MCF 10A (cell line): ENCODE measurements at regions not wholly inside any gene's neighbourhood (a gene's known extent, or its start where the extent isn't known, plus 50 kb on each side); places are given as distances from the start of the nearest gene placed in this dataset.

Source experiments
- BruUV-seq: library from RNA; stranded (reverse); fragments of 400-500 nt; replicated peaks from 2 replicates; lab custom pipeline; 2021; lab: Mats Ljungman, UMichigan
- CTCF ChIA-PET: fragments of 300-600 bp; sonication (Branson Sonifier 250); formaldehyde crosslinking; extraction: SDS; loops from one replicate; lab custom pipeline; 2021; ENCODE audit warnings: antibody characterized with exemption, inconsistent platforms; lab: Yijun Ruan, JAX
- POLR2A ChIA-PET: fragments of 300-600, 350-650 bp; sonication (Branson Sonifier 250); formaldehyde crosslinking; extraction: SDS; loops from one replicate; lab custom pipeline; 2020; ENCODE audit warnings: antibody characterized with exemption, inconsistent platforms; lab: Yijun Ruan, JAX
- DNase-seq: peaks from one replicate; pipeline ENCODE4 v3.0.0-alpha.2; 2018; ENCODE audit not compliant: unreplicated experiment
- H3K27ac Mint-ChIP-seq: one replicate; pipeline ENCODE4 v1.8.0; 2022; ENCODE audit warnings: mild to moderate bottlenecking, low read depth, mixed read lengths; ENCODE audit not compliant: unreplicated experiment
- H3K27me3 Mint-ChIP-seq: one replicate; pipeline ENCODE4 v1.8.0; 2022; ENCODE audit warnings: mixed read lengths; ENCODE audit not compliant: insufficient read depth, unreplicated experiment
- H3K36me3 Mint-ChIP-seq: one replicate; pipeline ENCODE4 v1.8.0; 2022; ENCODE audit warnings: mild to moderate bottlenecking, moderate library complexity, mixed read lengths; ENCODE audit not compliant: insufficient read depth, unreplicated experiment
- H3K4me1 Mint-ChIP-seq: one replicate; pipeline ENCODE4 v1.8.0; 2022; ENCODE audit warnings: mixed read lengths; ENCODE audit not compliant: insufficient read depth, unreplicated experiment
- H3K4me3 Mint-ChIP-seq: one replicate; pipeline ENCODE4 v1.8.0; 2022; ENCODE audit warnings: mild to moderate bottlenecking, moderate library complexity, mixed read lengths; ENCODE audit not compliant: unreplicated experiment
- H3K9me3 Mint-ChIP-seq: one replicate; pipeline ENCODE4 v1.8.0; 2022; ENCODE audit warnings: mixed read lengths; ENCODE audit not compliant: unreplicated experiment
- CTCF ChIP-seq: fragments of 200-600 bp; IDR thresholded peaks from one replicate; pipeline ENCODE4 v1.8.0; 2022; ENCODE audit warnings: antibody characterized with exemption, mild to moderate bottlenecking; ENCODE audit not compliant: unreplicated experiment
- intact Hi-C: fragments of 100-400 bp; cut with micrococcal nuclease; formaldehyde crosslinking; loops from 2 replicates; pipeline ENCODE4 v1.14.1; 2022

- no peaks in the 10 kb centered on the region for H3K27me3 Mint-ChIP-seq
- H3K36me3 Mint-ChIP-seq: no peaks in the 10 kb centered on the region
- DNase-seq: no peak
- POLR2A ChIA-PET: no interaction called here
- no peak overlapping the region for H3K27ac Mint-ChIP-seq
- CTCF ChIA-PET: no interaction called here
- intact Hi-C loops: no loop called here
- no peaks in the 10 kb centered on the region for H3K4me1 Mint-ChIP-seq
- TF ChIP-seq CTCF: no peak
- H3K4me3 Mint-ChIP-seq: no peak overlapping the region
- BruUV-seq: no TSS peak
- no peaks in the 10 kb centered on the region for H3K9me3 Mint-ChIP-seq
Observed at GRCh38 chr7:81857385-81857784, 87.5 kb upstream of the HGF start.

- intact Hi-C loops: no loop called here
- CTCF ChIA-PET: no interaction called here
- H3K36me3 Mint-ChIP-seq: no peaks in the 10 kb centered on the region
- no peaks in the 10 kb centered on the region for H3K9me3 Mint-ChIP-seq
- H3K4me1 Mint-ChIP-seq: no peaks in the 10 kb centered on the region
- no peak overlapping the region for H3K27ac Mint-ChIP-seq
- POLR2A ChIA-PET: no interaction called here
- H3K27me3 Mint-ChIP-seq: peaks cover 14% of the 10 kb centered on the region
- BruUV-seq: no TSS peak
- TF ChIP-seq CTCF: no peak
- no peak overlapping the region for H3K4me3 Mint-ChIP-seq
- DNase-seq: no peak
Observed at GRCh38 chr7:81854518-81854917, 84.7 kb upstream of the HGF start.

- H3K27ac Mint-ChIP-seq: no peak overlapping the region
- POLR2A ChIA-PET: interaction anchor here (0.6 kb wide), 1 partner anchor 13 kb away, joined by 4 read pairs; no protein-coding TSS in a partner anchor
- CTCF ChIA-PET: no interaction called here
- no peak for DNase-seq
- no peaks in the 10 kb centered on the region for H3K36me3 Mint-ChIP-seq
- TF ChIP-seq CTCF: no peak
- peaks cover 27% of the 10 kb centered on the region for H3K27me3 Mint-ChIP-seq
- H3K9me3 Mint-ChIP-seq: no peaks in the 10 kb centered on the region
- intact Hi-C loops: no loop called here
- no TSS peak for BruUV-seq
- H3K4me1 Mint-ChIP-seq: no peaks in the 10 kb centered on the region
- no peak overlapping the region for H3K4me3 Mint-ChIP-seq
Observed at GRCh38 chr7:81852701-81853100, 82.9 kb upstream of the HGF start.

GRCh38 chr7:81851413-81851812, 81.6 kb upstream of the HGF start:
- H3K36me3 Mint-ChIP-seq: no peaks in the 10 kb centered on the region
- no peak overlapping the region for H3K4me3 Mint-ChIP-seq
- no peaks in the 10 kb centered on the region for H3K4me1 Mint-ChIP-seq
- POLR2A ChIA-PET: interaction anchor here (1.0 to 1.1 kb wide), 2 partner anchors 11 to 12 kb away, joined by 3 to 4 read pairs; no protein-coding TSS in a partner anchor
- CTCF ChIA-PET: no interaction called here
- no peak for DNase-seq
- H3K27ac Mint-ChIP-seq: no peak overlapping the region
- no peaks in the 10 kb centered on the region for H3K9me3 Mint-ChIP-seq
- no peak for TF ChIP-seq CTCF
- intact Hi-C loops: no loop called here
- no TSS peak for BruUV-seq
- H3K27me3 Mint-ChIP-seq: peaks cover 38% of the 10 kb centered on the region
